T-cell (primary cell): ENCODE measurements at regions not wholly inside any gene's neighbourhood (a gene's known extent, or its start where the extent isn't known, plus 50 kb on each side); places are given as distances from the start of the nearest gene placed in this dataset.

Source experiments
- ATAC-seq, 4 experiments: fragments of 200-7000 bp in 3 of 4; fragments of 150-1000 bp in 1 of 4; cut with Tn5 transposase; replicated peaks in 1 of 4; 1 replicate in 3 of 4; 2 replicates in 1 of 4; pipeline ENCODE4 v1.10.0; 2021; ENCODE audit warnings: moderate library complexity in 3 of 4, mild to moderate bottlenecking in 2 of 4, moderate number of reproducible peaks in 1 of 4
- CTCF ChIA-PET, 2 donors: fragments of 300-600 bp; sonication (Branson Sonifier 250); formaldehyde crosslinking; loops; one replicate each; lab custom pipeline; 2022; ENCODE audit warnings: antibody characterized with exemption in 2 of 2; lab: Charles Lee
- POLR2A ChIA-PET, 2 donors: fragments of 300-600 bp; sonication (Branson Sonifier 250); formaldehyde crosslinking; loops; one replicate each; lab custom pipeline; 2022; ENCODE audit warnings: antibody characterized with exemption in 2 of 2; lab: Charles Lee
- DNase-seq, 35 experiments: peaks; one replicate each; pipeline versions ENCODE4 v3.0.0 to v3.0.0-alpha.2; 2013 to 2023
- H3K27ac ChIP-seq: one replicate; pipeline ENCODE4 v1.5.1; 2013; ENCODE audit warnings: low read length
- H3K27me3 ChIP-seq, 2 experiments: replicated peaks in 1 of 2; 1 replicate in 1 of 2; 2 replicates in 1 of 2; pipeline versions ENCODE4 v1.6.1 to v1.7.0; 2013; ENCODE audit warnings: low read length in 1 of 2, mixed read lengths in 1 of 2; ENCODE audit not compliant: control insufficient read depth in 2 of 2, insufficient read depth in 2 of 2; ENCODE audit errors: extremely low read depth in 1 of 2
- H3K36me3 ChIP-seq, 2 donors: 1 replicate in 1 of 2; 2 replicates in 1 of 2; pipeline versions ENCODE4 v1.6.1 to v1.7.0; 2013; ENCODE audit warnings: low read length in 1 of 2; ENCODE audit not compliant: control insufficient read depth in 2 of 2, insufficient read depth in 1 of 2; ENCODE audit errors: extremely low read depth in 1 of 2
- H3K4me1 ChIP-seq, 2 experiments: 1 replicate in 1 of 2; 2 replicates in 1 of 2; pipeline versions ENCODE4 v1.6.1 to v1.7.0; 2013; ENCODE audit warnings: low read length in 2 of 2, mixed read lengths in 1 of 2; ENCODE audit not compliant: insufficient read depth in 2 of 2, control insufficient read depth in 1 of 2; ENCODE audit errors: extremely low read depth in 1 of 2
- H3K4me3 ChIP-seq, 2 donors: 1 replicate in 1 of 2; 2 replicates in 1 of 2; pipeline versions ENCODE4 v1.5.1 to v1.7.0; 2013; ENCODE audit warnings: mild to moderate bottlenecking in 2 of 2, low read length in 1 of 2, moderate library complexity in 1 of 2; ENCODE audit not compliant: control insufficient read depth in 1 of 2; ENCODE audit errors: extremely low read depth in 1 of 2
- H3K9me3 ChIP-seq: 2 replicates; pipeline ENCODE4 v1.7.0; 2013
- H3K27ac Mint-ChIP-seq, 2 donors: one replicate each; pipeline ENCODE4 v1.8.0; 2020 to 2021; ENCODE audit warnings: mild to moderate bottlenecking in 2 of 2, mixed read lengths in 2 of 2
- H3K27me3 Mint-ChIP-seq, 2 donors: one replicate each; pipeline ENCODE4 v1.8.0; 2021 to 2022; ENCODE audit warnings: mixed read lengths in 2 of 2
- H3K36me3 Mint-ChIP-seq: one replicate; pipeline ENCODE4 v1.8.0; 2021; ENCODE audit warnings: mixed read lengths
- H3K4me1 Mint-ChIP-seq, 3 donors: one replicate each; pipeline ENCODE4 v1.8.0; 2020 to 2022; ENCODE audit warnings: mixed read lengths in 3 of 3, mild to moderate bottlenecking in 1 of 3
- H3K4me3 Mint-ChIP-seq, 3 donors: one replicate each; pipeline ENCODE4 v1.8.0; 2020 to 2022; ENCODE audit warnings: mild to moderate bottlenecking in 3 of 3, mixed read lengths in 3 of 3, moderate library complexity in 3 of 3
- H3K9me3 Mint-ChIP-seq, 3 donors: one replicate each; pipeline ENCODE4 v1.8.0; 2020 to 2022; ENCODE audit warnings: mixed read lengths in 3 of 3
- WGBS: methylation state at CpG from one replicate; pipeline ENCODE4 v1.1.5; 2013; ENCODE audit warnings: missing lambda C conversion rate; ENCODE audit not compliant: insufficient coverage; 5-methylcytosine and 5-hydroxymethylcytosine counted together

GRCh38 chr12:24591079-24591626, 357.7 kb downstream of the BCAT1 start:
- Mint-ChIP-seq H3K4me3 (no peak overlapping the region), H3K27ac (no peak overlapping the region)
- CTCF ChIA-PET: no interaction called here

DNA sequence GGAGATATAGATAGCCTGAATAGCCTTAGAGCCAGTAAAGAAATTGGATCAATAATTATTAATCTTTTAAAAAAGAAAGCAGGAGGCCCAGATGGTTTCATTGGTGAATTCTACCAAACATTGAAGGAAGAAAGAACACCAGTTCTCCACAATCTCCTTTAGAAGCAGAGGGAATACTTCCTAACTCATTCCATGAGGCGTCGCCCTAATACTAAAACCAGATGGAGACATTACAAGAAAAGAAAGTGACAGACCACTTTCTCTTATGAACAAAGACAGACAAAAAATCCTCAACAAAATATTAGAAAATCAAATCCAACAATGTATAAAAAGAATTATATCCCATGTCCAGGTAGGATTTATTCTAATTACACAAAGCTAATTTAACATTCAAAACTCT, 362.6 kb downstream of the BCAT1 start:
- H3K27ac ChIP-seq: no peak overlapping the region
- no peak for DNase-seq
- no peak overlapping the region for H3K4me3 ChIP-seq
- CTCF ChIA-PET: no interaction called here
- no peaks in the 10 kb centered on the region for H3K4me1 Mint-ChIP-seq
- no peak for ATAC-seq
- POLR2A ChIA-PET: no interaction called here
- H3K27me3 ChIP-seq: no peaks in the 10 kb centered on the region
- H3K4me3 Mint-ChIP-seq: no peak overlapping the region
- H3K36me3 ChIP-seq: no peaks in the 10 kb centered on the region
- H3K9me3 ChIP-seq: no peaks in the 10 kb centered on the region
- H3K4me1 ChIP-seq: no peaks in the 10 kb centered on the region
- H3K9me3 Mint-ChIP-seq: no peaks in the 10 kb centered on the region
- no peaks in the 10 kb centered on the region for H3K36me3 Mint-ChIP-seq
- no peak overlapping the region for H3K27ac Mint-ChIP-seq
- 90% methylated on average over 2 of the region's 2 CpGs for WGBS
- H3K27me3 Mint-ChIP-seq: no peaks in the 10 kb centered on the region

More at GRCh38 chr12:24591079-24591626, 357.7 kb downstream of the BCAT1 start:
- no peak for ATAC-seq
- no peaks in the 10 kb centered on the region for H3K4me1 Mint-ChIP-seq
- POLR2A ChIA-PET: no interaction called here
- no peaks in the 10 kb centered on the region for H3K36me3 ChIP-seq
- H3K4me1 ChIP-seq: no peaks in the 10 kb centered on the region
- H3K27ac ChIP-seq: no peak overlapping the region
- no peaks in the 10 kb centered on the region for H3K9me3 Mint-ChIP-seq
- no peaks in the 10 kb centered on the region for H3K36me3 Mint-ChIP-seq
- no peak overlapping the region for H3K4me3 ChIP-seq
- H3K27me3 ChIP-seq: no peaks in the 10 kb centered on the region
- no peak for DNase-seq
- no peaks in the 10 kb centered on the region for H3K9me3 ChIP-seq
- H3K27me3 Mint-ChIP-seq: no peaks in the 10 kb centered on the region
- 71% methylated on average over 1 of the region's 4 CpGs for WGBS

GRCh38 chr12:24584032-24584675, 364.7 kb downstream of the BCAT1 start:
- Histone ChIP-seq H3K9me3 (no peaks in the 10 kb centered on the region), H3K36me3 (no peaks in the 10 kb centered on the region), H3K27ac (no peak overlapping the region), H3K27me3 (no peaks in the 10 kb centered on the region), H3K4me3 (no peak overlapping the region), H3K4me1 (no peaks in the 10 kb centered on the region)
- H3K27ac Mint-ChIP-seq: no peak overlapping the region
- H3K4me3 Mint-ChIP-seq: no peak overlapping the region
- no peaks in the 10 kb centered on the region for H3K36me3 Mint-ChIP-seq
- peaks cover 5 to 15% (median 9%) of the 10 kb centered on the region in 3 donors for H3K9me3 Mint-ChIP-seq
- ChIA-PET POLR2A (no interaction called here), CTCF (no interaction called here)
- no peaks in the 10 kb centered on the region for H3K4me1 Mint-ChIP-seq
- no peak for ATAC-seq
- H3K27me3 Mint-ChIP-seq: peaks cover 0 to 2% of the 10 kb centered on the region in 2 donors
- no peak for DNase-seq
- WGBS: 93% methylated on average over 9 of the region's 21 CpGs

GRCh38 chr12:24582954-24583601, 365.8 kb downstream of the BCAT1 start:
- WGBS: 100% methylated on average over 2 of the region's 18 CpGs
- peaks cover 0 to 5% of the 10 kb centered on the region in 2 donors for H3K27me3 Mint-ChIP-seq
- peaks cover 10 to 20% (median 12%) of the 10 kb centered on the region in 3 donors for H3K9me3 Mint-ChIP-seq

DNA sequence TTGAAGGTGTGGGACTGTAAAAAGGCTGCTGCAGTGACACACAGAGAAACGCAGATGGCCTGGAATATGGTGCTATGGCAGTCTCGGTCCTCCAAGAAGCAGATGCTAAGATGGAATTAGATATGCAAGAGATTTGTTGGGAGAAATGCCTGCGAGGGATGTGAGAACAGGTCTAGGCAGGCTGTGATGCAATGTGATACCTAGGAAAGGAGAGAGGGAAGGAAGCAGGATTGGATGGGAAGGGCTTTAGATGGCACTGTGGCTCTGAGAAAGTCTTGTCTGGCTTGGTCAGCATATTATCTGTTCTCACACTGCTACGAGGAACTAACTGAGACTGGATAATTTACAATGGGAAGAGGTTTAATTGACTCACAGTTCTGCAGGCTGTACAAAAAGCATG, 374.4 kb downstream of the BCAT1 start:
- ATAC-seq (no peak), DNase-seq (no peak)
- Histone ChIP-seq H3K27ac (no peak overlapping the region), H3K4me3 (no peak overlapping the region), H3K9me3 (no peaks in the 10 kb centered on the region), H3K27me3 (no peaks in the 10 kb centered on the region), H3K36me3 (no peaks in the 10 kb centered on the region), H3K4me1 (no peaks in the 10 kb centered on the region)
- H3K36me3 Mint-ChIP-seq: no peaks in the 10 kb centered on the region
- whole genome bisulfite sequencing: 80% methylated on average over 4 of the region's 4 CpGs
- POLR2A ChIA-PET: no interaction called here
- peaks cover 4 to 21% of the 10 kb centered on the region in 2 donors for H3K27me3 Mint-ChIP-seq
- CTCF ChIA-PET: no interaction called here
- no peak overlapping the region for H3K27ac Mint-ChIP-seq
- H3K9me3 Mint-ChIP-seq: peaks cover 6 to 9% (median 8%) of the 10 kb centered on the region in 3 donors
- no peak overlapping the region for H3K4me3 Mint-ChIP-seq
- no peaks in the 10 kb centered on the region for H3K4me1 Mint-ChIP-seq

More at GRCh38 chr12:24582954-24583601, 365.8 kb downstream of the BCAT1 start:
- no peaks in the 10 kb centered on the region for H3K36me3 ChIP-seq
- no peak for ATAC-seq
- no peaks in the 10 kb centered on the region for H3K27me3 ChIP-seq
- Mint-ChIP-seq H3K4me1 (no peaks in the 10 kb centered on the region), H3K36me3 (no peaks in the 10 kb centered on the region), H3K27ac (no peak overlapping the region), H3K4me3 (no peak overlapping the region)
- CTCF ChIA-PET: no interaction called here
- no peaks in the 10 kb centered on the region for H3K9me3 ChIP-seq
- DNase-seq: no peak
- H3K4me1 ChIP-seq: no peaks in the 10 kb centered on the region
- H3K4me3 ChIP-seq: no peak overlapping the region
- no peak overlapping the region for H3K27ac ChIP-seq
- POLR2A ChIA-PET: no interaction called here

DNA sequence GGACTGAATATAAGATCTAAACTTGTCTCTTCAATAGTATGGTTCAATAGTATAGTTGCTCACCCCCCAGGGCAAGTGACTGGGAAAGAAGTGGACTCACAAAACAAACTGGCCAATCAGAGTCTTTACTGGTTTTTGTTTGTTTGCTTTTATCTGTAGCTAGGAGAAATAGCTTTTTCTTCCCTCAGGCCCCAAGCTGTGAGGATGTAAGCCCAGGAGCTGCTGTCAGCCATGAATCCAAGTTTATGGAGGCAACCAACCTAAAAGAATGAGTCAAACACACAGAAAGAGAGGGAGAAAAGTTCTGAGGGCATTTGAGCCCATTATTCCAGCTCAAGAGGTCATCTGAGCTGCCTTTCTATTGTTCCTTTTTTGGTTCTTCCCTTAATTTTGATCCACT, 375.3 kb downstream of the BCAT1 start:
- DNase-seq: no peak

More for the DNA sequence above, 375.3 kb downstream of the BCAT1 start:
- H3K36me3 ChIP-seq: no peaks in the 10 kb centered on the region
- POLR2A ChIA-PET: no interaction called here
- H3K4me3 ChIP-seq: no peak overlapping the region
- ATAC-seq: no peak
- H3K4me3 Mint-ChIP-seq: no peak overlapping the region
- CTCF ChIA-PET: no interaction called here
- H3K27ac Mint-ChIP-seq: no peak overlapping the region
- H3K27me3 Mint-ChIP-seq: peaks cover 4 to 16% of the 10 kb centered on the region in 2 donors
- H3K9me3 ChIP-seq: no peaks in the 10 kb centered on the region
- H3K36me3 Mint-ChIP-seq: no peaks in the 10 kb centered on the region
- H3K4me1 ChIP-seq: no peaks in the 10 kb centered on the region
- no peak overlapping the region for H3K27ac ChIP-seq
- no peaks in the 10 kb centered on the region for H3K4me1 Mint-ChIP-seq
- H3K27me3 ChIP-seq: no peaks in the 10 kb centered on the region
- no peaks in the 10 kb centered on the region for H3K9me3 Mint-ChIP-seq
